Tibial nerve (tissue), 4 donors: ENCODE measurements at regions not wholly inside any gene's neighbourhood (a gene's known extent, or its start where the extent isn't known, plus 50 kb on each side); places are given as distances from the start of the nearest gene placed in this dataset.

ENCODE experiments used
- CTCF ChIP-seq, 5 experiments: fragments of 200-600 bp in 3 of 5; fragments of 450-650 bp in 2 of 5; sonication (generic) in 3 of 5; IDR thresholded peaks; one replicate each; pipeline ENCODE4 v1.5.1; 2016 to 2019; ENCODE audit warnings: antibody characterized with exemption in 5 of 5, mild to moderate bottlenecking in 3 of 5, moderate library complexity in 2 of 5
- EP300 ChIP-seq, 2 donors: sonication (generic); formaldehyde crosslinking; IDR thresholded peaks; one replicate each; pipeline ENCODE4 v1.6.1; 2017; ENCODE audit warnings: antibody characterized with exemption in 2 of 2, mild to moderate bottlenecking in 1 of 2
- POLR2A ChIP-seq, 2 donors: fragments of 450-650 bp; IDR thresholded peaks; one replicate each; pipeline ENCODE4 v1.6.1; 2017; ENCODE audit warnings: antibody characterized with exemption in 2 of 2, mild to moderate bottlenecking in 2 of 2, moderate library complexity in 2 of 2

GRCh38 chr14:27145170-27145569 lies 547.3 kb upstream of the NOVA1 start:
- no peak for TF ChIP-seq CTCF (IDR thresholded peaks at IDR 0.05)
- TF ChIP-seq EP300 (IDR thresholded peaks at IDR 0.05): no peak
- TF ChIP-seq POLR2A (IDR thresholded peaks at IDR 0.05): no peak
